Endometrium (tissue), 2 donors: ENCODE measurements at regions not wholly inside any gene's neighbourhood (a gene's known extent, or its start where the extent isn't known, plus 50 kb on each side); places are given as distances from the start of the nearest gene placed in this dataset.

ENCODE experiments used
- FAIRE-seq: peaks from 2 replicates; lab custom pipeline; 2012; peaks lifted over from hg19 to GRCh38; lab: Jason Lieb, UNC
- donor health status: control.
- donor health status: control.

DNA sequence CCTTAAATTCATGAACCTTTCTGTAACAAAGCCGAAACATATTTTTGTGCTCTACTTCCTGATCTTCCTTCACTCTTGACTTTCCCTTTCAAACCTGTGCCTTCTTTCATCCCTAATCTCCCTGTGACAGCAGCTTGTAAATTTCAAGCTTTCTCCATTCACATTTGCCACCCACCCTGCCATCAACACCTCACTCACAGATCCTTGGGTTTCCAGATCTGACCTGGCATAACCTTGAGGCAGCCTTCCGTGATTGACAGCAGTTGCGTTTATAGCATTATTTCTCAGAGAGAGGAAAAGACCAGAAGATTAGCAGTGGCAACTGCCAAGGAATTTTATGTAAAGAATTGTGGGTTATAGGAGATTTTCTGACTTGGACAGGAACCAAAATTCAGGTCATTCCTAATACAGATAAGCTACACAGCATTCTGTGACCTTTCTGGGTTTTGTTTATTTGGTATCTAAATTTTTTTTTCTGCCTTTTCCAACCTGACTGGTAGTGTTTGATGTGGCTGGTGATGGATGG lies 260.0 kb downstream of the NR2F1-AS1 start:
- FAIRE-seq, result no peak

GRCh38 chr5:93313672-93314071 lies 267.3 kb downstream of the NR2F1-AS1 start:
- FAIRE-seq, result no peak

DNA sequence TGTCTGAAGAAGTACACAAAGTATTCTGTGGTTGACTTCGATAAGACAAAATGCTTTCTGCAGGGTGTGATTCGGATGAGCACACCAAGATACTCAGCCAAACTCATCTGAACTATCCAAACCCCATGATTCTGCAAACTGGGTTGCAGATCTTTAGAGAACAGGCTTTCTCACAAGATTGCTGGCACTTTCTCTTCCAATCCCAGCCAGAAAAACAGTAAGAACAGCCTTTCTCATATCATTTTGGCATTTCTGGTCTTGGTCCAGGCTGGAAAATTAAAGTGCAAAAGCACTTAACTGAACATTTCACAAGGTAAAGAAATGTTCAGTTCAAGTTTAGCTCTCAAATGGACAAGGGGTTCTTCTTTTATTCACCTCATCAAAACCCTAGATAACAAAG lies 269.1 kb downstream of the NR2F1-AS1 start:
- FAIRE-seq, result no peak

GRCh38 chr5:93307557-93307956 lies 273.5 kb downstream of the NR2F1-AS1 start:
- FAIRE-seq, result no peak

DNA sequence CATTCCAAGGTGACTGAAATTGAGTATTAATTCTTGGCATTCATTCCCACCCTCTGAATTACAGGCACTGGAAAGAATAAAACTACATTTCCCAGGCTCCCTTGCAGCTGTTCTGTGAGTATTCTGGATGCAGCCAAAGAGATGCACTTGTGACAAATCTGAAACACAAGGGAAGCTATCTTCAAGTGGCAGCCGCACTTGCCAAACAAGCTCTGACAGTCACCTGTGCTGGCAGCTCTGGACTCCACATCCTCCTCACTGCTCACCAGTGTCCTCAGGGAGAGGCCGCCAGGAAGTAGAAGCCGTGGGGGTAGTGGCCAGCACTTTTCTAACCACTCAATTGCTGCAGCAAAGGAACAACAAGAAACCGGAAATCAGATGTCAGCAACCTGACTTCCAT lies 275.0 kb downstream of the NR2F1-AS1 start:
- no peak for FAIRE-seq

GRCh38 chr5:93304456-93305250 lies 276.4 kb downstream of the NR2F1-AS1 start:
- FAIRE-seq, result no peak

- no peak for FAIRE-seq
Observed at GRCh38 chr5:93303291-93303691, 277.7 kb downstream of the NR2F1-AS1 start.

DNA sequence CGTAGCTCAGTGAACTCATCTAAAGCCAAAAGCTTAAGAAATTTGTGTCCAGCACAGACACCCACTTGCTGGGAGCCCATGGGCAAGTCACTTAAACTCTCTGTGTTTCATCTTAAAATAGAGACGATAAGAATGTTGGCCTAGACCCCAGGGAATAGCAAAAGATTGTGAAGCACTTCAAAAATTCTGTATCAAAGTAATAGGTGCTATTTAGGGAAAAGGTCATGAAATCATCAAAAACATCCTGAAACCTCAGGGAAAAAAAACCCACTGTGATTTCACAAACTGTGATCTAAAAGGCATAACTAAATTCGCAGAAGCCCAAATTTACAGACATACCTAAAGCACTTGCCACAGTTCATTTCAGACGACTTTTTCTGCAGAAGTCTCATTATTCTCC lies 278.3 kb downstream of the NR2F1-AS1 start:
- no peak for FAIRE-seq

- peak; percentile 46 for FAIRE-seq
Observed at GRCh38 chr5:93300945-93301344, 280.1 kb downstream of the NR2F1-AS1 start.

DNA sequence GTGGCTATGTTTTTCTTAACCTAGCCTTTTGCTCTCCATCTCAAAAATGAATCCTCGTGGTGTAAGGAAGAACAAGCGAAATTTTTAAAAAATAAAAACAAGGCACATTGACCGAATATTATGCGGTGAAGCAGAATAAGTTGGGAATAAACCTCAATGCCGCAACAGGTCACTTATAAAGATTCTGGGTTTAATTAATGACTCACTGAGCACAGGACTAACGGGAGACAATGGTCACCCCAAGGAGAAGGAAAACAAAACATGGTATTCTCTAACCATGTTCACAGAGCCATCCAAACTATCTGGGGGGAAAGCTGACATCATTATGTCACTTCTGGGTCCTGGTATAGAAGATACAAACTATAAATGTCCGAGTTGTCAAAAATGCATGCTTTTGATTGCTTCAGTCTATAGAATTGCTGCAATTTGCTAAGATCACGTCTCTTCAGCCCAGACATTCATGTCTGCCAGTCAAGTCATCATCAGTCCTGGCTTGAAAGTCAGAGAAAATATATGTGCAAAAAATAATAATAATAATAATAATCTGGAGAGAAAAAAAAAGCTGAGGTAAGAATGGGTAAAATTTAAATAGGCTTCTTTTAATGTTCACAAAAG lies 280.6 kb downstream of the NR2F1-AS1 start:
- no peak for FAIRE-seq

- FAIRE-seq, result no peak
Observed at GRCh38 chr5:93299681-93300308, 281.2 kb downstream of the NR2F1-AS1 start.

GRCh38 chr5:93297116-93297515 lies 283.9 kb downstream of the NR2F1-AS1 start:
- no peak for FAIRE-seq

DNA sequence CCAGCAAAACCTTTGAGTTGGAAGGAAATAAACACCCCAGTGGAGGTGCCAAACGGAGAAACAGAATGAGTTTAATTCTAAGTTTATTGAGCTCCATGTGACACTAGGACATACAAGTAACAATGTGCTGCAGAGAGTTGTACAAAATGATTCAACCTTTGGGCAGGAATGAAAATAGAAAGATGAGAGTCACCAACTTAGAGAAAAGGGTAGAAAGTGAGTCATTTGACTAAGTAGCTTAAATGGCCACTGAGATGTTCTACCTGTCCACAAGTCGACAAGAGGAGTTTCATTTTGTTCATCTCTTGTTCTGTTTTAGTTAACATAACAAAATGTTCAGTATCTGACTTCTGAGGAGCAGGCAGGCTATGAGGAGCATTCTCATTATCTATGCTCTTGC lies 284.7 kb downstream of the NR2F1-AS1 start:
- FAIRE-seq, result no peak

DNA sequence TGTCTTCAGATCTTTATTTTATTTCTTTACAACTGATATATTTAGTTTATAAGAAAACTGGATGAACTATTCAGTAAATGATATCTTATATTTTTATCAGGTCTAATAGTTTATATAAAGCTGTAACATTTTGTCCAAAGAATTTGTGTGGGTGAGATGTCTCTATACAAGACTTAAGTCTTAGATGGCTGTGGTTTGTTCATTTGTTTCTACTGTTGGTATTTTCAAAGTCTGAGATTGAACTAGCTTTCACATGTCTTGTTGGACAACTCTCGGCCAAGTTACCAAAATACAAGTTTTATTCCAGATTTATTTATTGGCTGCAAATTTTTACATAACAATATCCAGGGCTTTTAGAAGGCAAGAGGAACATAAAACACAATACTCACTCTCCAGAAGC lies 286.0 kb downstream of the NR2F1-AS1 start:
- no peak for FAIRE-seq

GRCh38 chr5:93294199-93294598 lies 286.8 kb downstream of the NR2F1-AS1 start:
- no peak for FAIRE-seq

- no peak for FAIRE-seq
Observed at GRCh38 chr5:93289942-93290341, 291.1 kb downstream of the NR2F1-AS1 start.

DNA sequence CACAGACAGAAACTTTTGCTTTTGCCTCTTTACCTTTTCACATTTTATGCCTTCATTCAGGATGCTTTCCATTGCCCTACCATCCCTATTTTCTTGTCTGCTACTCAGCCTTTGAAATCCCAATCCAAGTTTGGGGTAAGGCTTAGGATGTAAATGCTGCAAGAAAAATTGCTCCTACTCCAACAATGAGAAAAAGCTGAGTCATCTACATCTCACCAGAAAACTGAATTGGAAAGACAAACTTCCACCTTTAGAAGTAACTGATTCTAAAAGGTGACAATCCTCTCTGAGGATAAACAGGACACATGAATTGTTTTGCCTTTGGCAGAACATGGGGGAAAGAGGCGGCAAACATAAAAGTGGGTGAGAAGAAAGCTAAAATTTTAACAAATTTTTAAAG lies 295.6 kb downstream of the NR2F1-AS1 start:
- FAIRE-seq, result no peak

DNA sequence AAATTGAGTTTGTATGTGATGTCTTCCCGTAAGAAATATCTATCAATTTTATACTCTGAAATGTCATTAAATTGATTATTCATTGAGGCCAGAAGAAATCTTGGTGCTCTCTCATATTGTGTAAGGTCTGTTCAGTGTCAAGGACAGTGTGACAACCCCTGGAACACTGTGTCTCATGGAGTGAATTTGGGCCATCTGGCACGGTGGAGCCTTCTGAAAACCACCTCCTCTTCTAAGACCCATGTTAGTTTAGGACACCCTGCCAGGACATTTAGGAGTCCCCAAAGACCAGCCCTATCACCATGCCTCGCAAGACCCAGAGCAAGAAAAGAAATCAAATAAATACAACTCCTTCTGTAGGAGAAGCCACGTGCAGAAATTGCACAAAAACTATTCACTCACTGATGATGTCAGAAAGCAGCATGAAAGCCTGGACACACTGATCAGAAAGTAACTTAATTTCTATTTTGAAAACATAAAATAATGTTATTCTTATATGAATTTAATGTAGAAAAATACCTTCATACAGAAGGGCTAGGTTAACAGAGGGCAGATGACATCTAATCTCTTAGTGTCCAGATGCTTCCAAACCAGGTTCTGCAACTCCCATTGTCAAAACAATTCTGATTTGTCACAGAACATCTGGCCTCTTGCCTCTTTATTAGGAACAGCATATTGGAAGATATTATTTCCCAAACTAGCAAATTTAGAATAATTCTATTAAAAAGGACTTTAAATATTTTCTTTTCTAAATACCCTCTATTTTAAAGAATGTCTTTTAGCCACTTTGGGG lies 298.8 kb downstream of the NR2F1-AS1 start:
- no peak for FAIRE-seq

DNA sequence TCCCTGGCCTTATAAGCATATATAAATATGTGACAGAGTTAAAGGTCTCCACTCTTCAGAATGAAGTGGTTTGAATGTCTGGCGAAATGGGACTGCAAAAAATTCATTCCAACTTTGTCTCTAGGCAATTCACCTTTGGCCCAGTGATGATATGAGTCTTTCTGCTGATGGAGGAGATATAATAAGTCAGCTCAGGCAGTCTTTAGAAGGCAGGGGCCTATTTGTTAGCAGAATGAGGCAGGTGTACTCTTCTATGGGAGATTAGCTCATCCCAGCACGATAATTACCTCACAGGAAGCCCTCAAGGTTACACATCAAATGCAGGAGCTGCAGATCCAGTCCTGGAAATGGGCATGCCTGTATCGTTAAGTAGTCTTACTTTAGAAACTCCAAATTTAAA lies 300.5 kb downstream of the NR2F1-AS1 start:
- FAIRE-seq, result no peak

DNA sequence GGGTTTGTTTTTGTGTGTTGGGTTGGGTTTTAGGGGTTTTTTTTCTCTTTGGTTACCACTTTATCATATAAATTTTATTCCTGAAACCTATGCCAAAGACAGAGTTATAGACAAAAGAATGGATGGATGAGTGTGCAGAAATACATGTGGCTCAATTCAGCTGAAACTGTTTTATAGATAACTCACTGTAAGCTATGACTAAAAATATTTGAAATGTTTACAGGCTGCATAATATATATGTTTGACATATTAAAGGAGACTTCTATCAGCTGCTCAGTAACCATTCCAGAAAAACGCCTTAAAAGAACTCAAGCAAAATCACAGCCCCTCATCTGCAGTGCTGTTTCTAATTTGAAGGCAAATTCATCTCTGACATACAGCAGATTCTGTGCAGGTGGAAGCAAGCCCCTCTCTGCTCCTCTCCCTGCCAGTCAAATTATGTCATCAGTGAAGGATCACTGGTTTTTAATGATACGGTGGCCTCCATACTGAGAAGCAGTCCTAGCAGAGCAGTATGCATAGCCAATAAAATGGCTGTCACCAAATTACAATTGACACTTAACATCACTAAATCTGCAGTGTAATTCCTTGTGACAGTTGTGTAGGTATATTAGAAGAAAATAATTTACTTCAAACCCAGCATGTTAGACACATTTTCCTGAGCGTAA lies 301.6 kb downstream of the NR2F1-AS1 start:
- FAIRE-seq, result no peak

DNA sequence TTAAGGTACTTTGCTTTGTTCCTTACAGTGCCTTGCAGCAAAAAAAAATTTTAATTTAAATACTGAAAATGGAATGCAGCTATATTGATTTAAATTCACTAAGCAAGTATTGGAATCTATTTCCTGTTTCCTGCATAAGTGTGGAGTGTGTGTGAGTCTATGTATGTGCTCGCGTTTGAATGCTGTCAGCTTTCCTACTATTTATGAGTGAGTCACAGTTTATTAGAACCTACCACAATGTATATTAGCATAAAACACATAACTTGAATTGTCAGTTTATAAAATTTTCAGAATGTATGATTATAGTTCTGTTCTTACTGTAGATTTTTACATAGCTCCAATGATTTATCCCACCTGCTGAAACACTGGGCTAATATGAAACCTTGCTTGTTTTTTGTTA lies 302.1 kb downstream of the NR2F1-AS1 start:
- FAIRE-seq, result no peak

DNA sequence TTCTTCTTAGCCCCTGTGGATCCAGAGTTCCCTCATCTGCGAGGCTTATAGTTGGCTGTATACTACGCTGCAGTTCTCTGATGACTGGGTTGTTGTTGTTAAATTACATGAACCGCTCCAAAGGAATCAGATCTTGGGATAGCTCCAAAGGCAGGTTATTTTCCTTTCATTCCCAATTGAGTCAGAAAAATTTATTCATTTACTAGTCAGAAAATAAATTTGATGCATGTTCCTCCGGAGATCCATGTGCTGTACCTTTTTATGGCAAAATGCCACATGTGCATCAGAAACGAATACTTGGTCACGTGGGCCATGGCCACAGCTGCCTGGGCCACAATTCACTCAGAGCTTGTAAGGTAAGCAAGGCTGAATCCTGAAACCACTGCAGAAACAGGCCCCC lies 304.0 kb downstream of the NR2F1-AS1 start:
- FAIRE-seq, result no peak
